ENCODE measurements at regions not wholly inside any gene's neighbourhood (a gene's known extent, or its start where the extent isn't known, plus 50 kb on each side); places are given as distances from the start of the nearest gene placed in this dataset.
"Not testable (repeated sequence)": the region's sequence is repeated elsewhere in the genome, so short reads cannot be mapped to it uniquely, and the experiment has no call there.

GRCh38 chr14:82963756-82964155 is 1430.1 kb upstream of the SEL1L start:
- intact Hi-C loops (cut with micrococcal nuclease; ENCODE audit: unreplicated experiment) = no loop called here
- H3K4me1 ChIP-seq = no peaks in the 10 kb centered on the region
- Mint-ChIP-seq H3K4me1 (ENCODE audit: low read depth, unreplicated experiment) (no peaks in the 10 kb centered on the region), H3K9me3 (ENCODE audit: unreplicated experiment) (no peaks in the 10 kb centered on the region), H3K27me3 (ENCODE audit: insufficient read depth, unreplicated experiment) (no peaks in the 10 kb centered on the region), H3K27ac (ENCODE audit: unreplicated experiment) (no peak overlapping the region), H3K36me3 (ENCODE audit: insufficient read depth, unreplicated experiment) (no peaks in the 10 kb centered on the region), H3K4me3 (ENCODE audit: unreplicated experiment) (no peak overlapping the region)
- TF ChIP-seq, protein P1, sequence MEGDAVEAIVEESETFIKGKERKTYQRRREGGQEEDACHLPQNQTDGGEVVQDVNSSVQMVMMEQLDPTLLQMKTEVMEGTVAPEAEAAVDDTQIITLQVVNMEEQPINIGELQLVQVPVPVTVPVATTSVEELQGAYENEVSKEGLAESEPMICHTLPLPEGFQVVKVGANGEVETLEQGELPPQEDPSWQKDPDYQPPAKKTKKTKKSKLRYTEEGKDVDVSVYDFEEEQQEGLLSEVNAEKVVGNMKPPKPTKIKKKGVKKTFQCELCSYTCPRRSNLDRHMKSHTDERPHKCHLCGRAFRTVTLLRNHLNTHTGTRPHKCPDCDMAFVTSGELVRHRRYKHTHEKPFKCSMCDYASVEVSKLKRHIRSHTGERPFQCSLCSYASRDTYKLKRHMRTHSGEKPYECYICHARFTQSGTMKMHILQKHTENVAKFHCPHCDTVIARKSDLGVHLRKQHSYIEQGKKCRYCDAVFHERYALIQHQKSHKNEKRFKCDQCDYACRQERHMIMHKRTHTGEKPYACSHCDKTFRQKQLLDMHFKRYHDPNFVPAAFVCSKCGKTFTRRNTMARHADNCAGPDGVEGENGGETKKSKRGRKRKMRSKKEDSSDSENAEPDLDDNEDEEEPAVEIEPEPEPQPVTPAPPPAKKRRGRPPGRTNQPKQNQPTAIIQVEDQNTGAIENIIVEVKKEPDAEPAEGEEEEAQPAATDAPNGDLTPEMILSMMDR (IDR thresholded peaks at IDR 0.05; ENCODE audit: insufficient read depth in 1 of 2, low read depth in 1 of 2, low read length in 1 of 2, severe bottlenecking in 1 of 2, unreplicated experiment in 1 of 2) = no peak
- POLR2A ChIA-PET = no interaction called here
- H3K36me3 ChIP-seq (ENCODE audit: control insufficient read depth, insufficient read depth, low read length) = no peaks in the 10 kb centered on the region
- H3K9me3 ChIP-seq = no peaks in the 10 kb centered on the region
- no peaks in the 10 kb centered on the region for H3K27me3 ChIP-seq (replicated peaks; ENCODE audit: control insufficient read depth, insufficient read depth, low read length)
- no TSS peak for BruUV-seq (replicated peaks)
- no peak for DNase-seq
- no peak overlapping the region for H3K4me3 ChIP-seq (ENCODE audit: low read depth, low read length)
- CTCF ChIA-PET = no interaction called here

GRCh38 chr14:82987502-82988124 is 1454.0 kb upstream of the SEL1L start:
- Histone ChIP-seq H3K9me3 (no peaks in the 10 kb centered on the region), H3K27me3 (replicated peaks; ENCODE audit: control insufficient read depth, insufficient read depth, low read length) (no peaks in the 10 kb centered on the region), H3K36me3 (ENCODE audit: control insufficient read depth, insufficient read depth, low read length) (no peaks in the 10 kb centered on the region), H3K4me3 (ENCODE audit: low read depth, low read length) (no peak overlapping the region), H3K4me1 (no peaks in the 10 kb centered on the region)
- no peak overlapping the region for H3K27ac Mint-ChIP-seq (ENCODE audit: unreplicated experiment)
- intact Hi-C loops (cut with micrococcal nuclease; ENCODE audit: unreplicated experiment) = no loop called here
- H3K4me3 Mint-ChIP-seq (ENCODE audit: unreplicated experiment) = no peak overlapping the region
- ChIA-PET POLR2A (no interaction called here), CTCF (no interaction called here)
- no peaks in the 10 kb centered on the region for H3K9me3 Mint-ChIP-seq (ENCODE audit: unreplicated experiment)
- DNase-seq = no peak
- H3K4me1 Mint-ChIP-seq (ENCODE audit: low read depth, unreplicated experiment) = no peaks in the 10 kb centered on the region
- TF ChIP-seq, protein P1 (IDR thresholded peaks at IDR 0.05; ENCODE audit: insufficient read depth in 1 of 2, low read depth in 1 of 2, low read length in 1 of 2, severe bottlenecking in 1 of 2, unreplicated experiment in 1 of 2) = no peak
- H3K36me3 Mint-ChIP-seq (ENCODE audit: insufficient read depth, unreplicated experiment) = no peaks in the 10 kb centered on the region
- BruUV-seq (replicated peaks) = no TSS peak
- H3K27me3 Mint-ChIP-seq (ENCODE audit: insufficient read depth, unreplicated experiment) = no peaks in the 10 kb centered on the region

DNA sequence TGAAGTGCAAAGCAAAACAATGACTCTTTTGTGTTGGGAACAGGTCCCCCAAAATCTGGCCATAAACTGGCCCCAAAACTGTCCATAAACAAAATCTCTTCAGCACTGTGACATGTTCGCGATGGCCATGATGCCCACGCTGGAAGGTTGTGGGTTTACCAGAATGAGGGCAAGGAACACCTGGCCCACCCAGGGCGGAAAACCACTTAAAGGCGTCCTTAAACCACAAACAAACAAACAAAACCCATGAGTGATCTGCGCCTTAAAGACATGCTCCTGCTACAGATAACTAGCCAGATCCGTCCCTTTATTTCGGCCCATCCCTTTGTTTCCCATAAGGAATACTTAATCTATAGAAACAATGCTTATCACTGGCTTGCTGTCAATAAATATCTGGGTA is 1460.9 kb upstream of the SEL1L start:
- DNase-seq; H3K9me3 Mint-ChIP-seq (ENCODE audit: unreplicated experiment); H3K9me3 ChIP-seq; H3K27ac Mint-ChIP-seq (ENCODE audit: unreplicated experiment); BruUV-seq (replicated peaks); H3K36me3 Mint-ChIP-seq (ENCODE audit: insufficient read depth, unreplicated experiment); CTCF ChIA-PET; H3K27me3 Mint-ChIP-seq (ENCODE audit: insufficient read depth, unreplicated experiment); H3K36me3 ChIP-seq (ENCODE audit: control insufficient read depth, insufficient read depth, low read length); H3K4me1 Mint-ChIP-seq (ENCODE audit: low read depth, unreplicated experiment); H3K4me3 ChIP-seq (ENCODE audit: low read depth, low read length); intact Hi-C loops (cut with micrococcal nuclease; ENCODE audit: unreplicated experiment); H3K4me3 Mint-ChIP-seq (ENCODE audit: unreplicated experiment); H3K27me3 ChIP-seq (replicated peaks; ENCODE audit: control insufficient read depth, insufficient read depth, low read length); POLR2A ChIA-PET; H3K4me1 ChIP-seq: not testable (repeated sequence)

DNA sequence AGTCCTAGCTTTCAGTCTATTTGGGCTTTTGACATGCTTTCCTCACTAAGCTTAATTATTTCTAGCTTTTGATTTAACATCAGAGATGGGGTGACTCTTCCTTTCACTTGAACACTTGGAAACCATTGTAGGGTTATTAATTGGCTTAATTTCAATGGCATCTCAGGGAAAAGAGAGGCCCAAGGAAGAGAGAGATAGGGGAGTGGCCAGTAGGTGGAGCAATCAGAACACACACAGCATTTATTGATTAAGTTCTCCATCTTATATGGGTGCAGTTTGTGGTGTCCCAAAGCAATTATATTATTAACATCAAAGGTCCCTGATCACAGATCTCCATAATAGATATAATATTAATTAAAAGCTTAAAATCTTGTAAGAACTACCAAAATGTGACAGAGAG is 1466.1 kb upstream of the SEL1L start:
- DNase-seq = no peak
- H3K4me1 ChIP-seq = no peaks in the 10 kb centered on the region

More for the DNA sequence above, 1466.1 kb upstream of the SEL1L start:
- Mint-ChIP-seq H3K4me3 (ENCODE audit: unreplicated experiment) (no peak overlapping the region), H3K36me3 (ENCODE audit: insufficient read depth, unreplicated experiment) (no peaks in the 10 kb centered on the region), H3K27me3 (ENCODE audit: insufficient read depth, unreplicated experiment) (no peaks in the 10 kb centered on the region), H3K27ac (ENCODE audit: unreplicated experiment) (no peak overlapping the region), H3K9me3 (ENCODE audit: unreplicated experiment) (no peaks in the 10 kb centered on the region), H3K4me1 (ENCODE audit: low read depth, unreplicated experiment) (no peaks in the 10 kb centered on the region)
- POLR2A ChIA-PET = no interaction called here
- TF ChIP-seq, protein P1 (IDR thresholded peaks at IDR 0.05; ENCODE audit: insufficient read depth in 1 of 2, low read depth in 1 of 2, low read length in 1 of 2, severe bottlenecking in 1 of 2, unreplicated experiment in 1 of 2) = no peak
- CTCF ChIA-PET = no interaction called here
- no TSS peak for BruUV-seq (replicated peaks)
- Histone ChIP-seq H3K9me3 (no peaks in the 10 kb centered on the region), H3K36me3 (ENCODE audit: control insufficient read depth, insufficient read depth, low read length) (no peaks in the 10 kb centered on the region), H3K4me3 (ENCODE audit: low read depth, low read length) (no peak overlapping the region), H3K27me3 (replicated peaks; ENCODE audit: control insufficient read depth, insufficient read depth, low read length) (no peaks in the 10 kb centered on the region)
- intact Hi-C loops (cut with micrococcal nuclease; ENCODE audit: unreplicated experiment) = no loop called here

Measured in Caco-2 (cell line).